ENCODE measurements at regions not wholly inside any gene's neighbourhood (a gene's known extent, or its start where the extent isn't known, plus 50 kb on each side); places are given as distances from the start of the nearest gene placed in this dataset.

GRCh38 chr20:19047040-19047950, 165.1 kb upstream of the SLC24A3 start:
- no peaks in the 10 kb centered on the region for H3K9me2 ChIP-seq (replicated peaks; ENCODE audit: low read depth, low read length)
- TF ChIP-seq CTCF (conservative IDR thresholded peaks at IDR 0.05; ENCODE audit: low read length) (no peak), EZH2phosphoT487 (IDR thresholded peaks at IDR 0.05; ENCODE audit: borderline replicate concordance) (no peak)
- no peaks in the 10 kb centered on the region for H4K20me1 ChIP-seq (ENCODE audit: insufficient read depth, low read length, poor library complexity, severe bottlenecking)
- no peaks in the 10 kb centered on the region for H3K27me3 ChIP-seq (ENCODE audit: insufficient read depth, low read length, poor library complexity, severe bottlenecking)
- H3K4me3 ChIP-seq (ENCODE audit: low read length, poor library complexity, severe bottlenecking) = no peak overlapping the region
- H3K4me1 ChIP-seq (ENCODE audit: insufficient read depth, low read length, poor library complexity, severe bottlenecking) = no peaks in the 10 kb centered on the region
- no peak overlapping the region for H3K4me2 ChIP-seq (ENCODE audit: low read depth, low read length, poor library complexity, severe bottlenecking)
- H3K9me3 ChIP-seq (ENCODE audit: insufficient read depth, low read depth, low read length) = no peaks in the 10 kb centered on the region
- no peak overlapping the region for H3K9ac ChIP-seq (ENCODE audit: low read depth, low read length, poor library complexity, severe bottlenecking)
- H2AFZ ChIP-seq (ENCODE audit: low read length) = no peak overlapping the region; the same call in 1 of the 2 replicates
- H3F3A ChIP-seq (ENCODE audit: low read depth) = no peaks in the 10 kb centered on the region
- H3K36me3 ChIP-seq (ENCODE audit: insufficient read depth, low read length) = no peaks in the 10 kb centered on the region
- no peaks in the 10 kb centered on the region for H3K79me2 ChIP-seq (ENCODE audit: insufficient read depth, low read length)

- TF ChIP-seq EZH2phosphoT487 (IDR thresholded peaks at IDR 0.05; ENCODE audit: borderline replicate concordance) = no peak
- no peak for TF ChIP-seq CTCF (conservative IDR thresholded peaks at IDR 0.05; ENCODE audit: low read length)
- H3K9ac ChIP-seq (ENCODE audit: low read depth, low read length, poor library complexity, severe bottlenecking) = no peak overlapping the region
- no peaks in the 10 kb centered on the region for H3K36me3 ChIP-seq (ENCODE audit: insufficient read depth, low read length)
- H3K9me2 ChIP-seq (replicated peaks; ENCODE audit: low read depth, low read length) = no peaks in the 10 kb centered on the region
- H3K9me3 ChIP-seq (ENCODE audit: insufficient read depth, low read depth, low read length) = no peaks in the 10 kb centered on the region
- no peaks in the 10 kb centered on the region for H3K79me2 ChIP-seq (ENCODE audit: insufficient read depth, low read length)
- H3F3A ChIP-seq (ENCODE audit: low read depth) = no peaks in the 10 kb centered on the region
- no peak overlapping the region for H3K4me3 ChIP-seq (ENCODE audit: low read length, poor library complexity, severe bottlenecking)
- no peak overlapping the region; the same call in 1 of the 2 replicates for H2AFZ ChIP-seq (ENCODE audit: low read length)
- H4K20me1 ChIP-seq (ENCODE audit: insufficient read depth, low read length, poor library complexity, severe bottlenecking) = no peaks in the 10 kb centered on the region
- H3K27me3 ChIP-seq (ENCODE audit: insufficient read depth, low read length, poor library complexity, severe bottlenecking) = no peaks in the 10 kb centered on the region
- no peaks in the 10 kb centered on the region for H3K4me1 ChIP-seq (ENCODE audit: insufficient read depth, low read length, poor library complexity, severe bottlenecking)
- no peak overlapping the region for H3K4me2 ChIP-seq (ENCODE audit: low read depth, low read length, poor library complexity, severe bottlenecking)
Observed at GRCh38 chr20:19047951-19048296, 164.5 kb upstream of the SLC24A3 start.

DNA sequence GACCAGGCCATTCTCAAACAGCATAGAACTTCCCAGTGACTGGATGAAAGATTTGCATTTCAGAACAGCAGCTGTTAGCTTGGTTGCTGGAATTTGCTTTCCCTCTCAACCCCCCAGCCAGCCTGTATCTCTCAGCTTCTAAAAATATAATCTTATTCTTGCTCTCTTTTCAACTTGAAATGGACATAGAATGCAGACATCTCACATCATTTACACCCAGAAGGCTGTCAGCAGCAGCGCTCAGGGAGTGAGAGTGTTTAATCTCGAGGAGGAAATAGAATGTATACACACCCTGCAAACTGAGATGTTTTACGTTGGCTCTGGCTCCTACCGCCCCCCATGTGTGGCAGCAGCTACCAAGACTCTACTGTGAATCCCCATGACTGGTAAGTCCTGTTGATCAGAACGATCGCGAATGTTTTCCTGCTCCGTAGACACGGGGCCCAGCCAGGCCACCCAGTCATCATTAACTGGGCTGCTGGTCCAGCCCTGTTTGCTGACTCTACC, 163.4 kb upstream of the SLC24A3 start:
- no peaks in the 10 kb centered on the region for H3K4me1 ChIP-seq (ENCODE audit: insufficient read depth, low read length, poor library complexity, severe bottlenecking)
- no peaks in the 10 kb centered on the region for H3K9me2 ChIP-seq (replicated peaks; ENCODE audit: low read depth, low read length)
- no peaks in the 10 kb centered on the region for H3F3A ChIP-seq (ENCODE audit: low read depth)
- H3K36me3 ChIP-seq (ENCODE audit: insufficient read depth, low read length) = no peaks in the 10 kb centered on the region
- TF ChIP-seq CTCF (conservative IDR thresholded peaks at IDR 0.05; ENCODE audit: low read length) = no peak
- no peak for TF ChIP-seq EZH2phosphoT487 (IDR thresholded peaks at IDR 0.05; ENCODE audit: borderline replicate concordance)
- H3K79me2 ChIP-seq (ENCODE audit: insufficient read depth, low read length) = no peaks in the 10 kb centered on the region
- H3K27me3 ChIP-seq (ENCODE audit: insufficient read depth, low read length, poor library complexity, severe bottlenecking) = no peaks in the 10 kb centered on the region
- no peaks in the 10 kb centered on the region for H4K20me1 ChIP-seq (ENCODE audit: insufficient read depth, low read length, poor library complexity, severe bottlenecking)
- no peak overlapping the region for H3K9ac ChIP-seq (ENCODE audit: low read depth, low read length, poor library complexity, severe bottlenecking)
- no peak overlapping the region for H3K4me3 ChIP-seq (ENCODE audit: low read length, poor library complexity, severe bottlenecking)
- H2AFZ ChIP-seq (ENCODE audit: low read length) = no peak overlapping the region
- H3K9me3 ChIP-seq (ENCODE audit: insufficient read depth, low read depth, low read length) = no peaks in the 10 kb centered on the region
- H3K4me2 ChIP-seq (ENCODE audit: low read depth, low read length, poor library complexity, severe bottlenecking) = no peak overlapping the region

All from Loucy (cell line).